Fibroblast of lung (primary cell): ENCODE measurements at regions not wholly inside any gene's neighbourhood (a gene's known extent, or its start where the extent isn't known, plus 50 kb on each side); places are given as distances from the start of the nearest gene placed in this dataset.

Source experiments
- DNase-seq, 2 donors: peaks; one replicate each; pipeline versions ENCODE4 v3.0.0 to v3.0.0-alpha.2; 2010; ENCODE audit warnings: low read depth in 2 of 2
- H2AFZ ChIP-seq: 2 replicates; pipeline ENCODE4 v1.5.1; 2012; ENCODE audit warnings: low read length, control low read depth, inconsistent platforms
- H3K27ac ChIP-seq: 2 replicates; pipeline ENCODE4 v1.5.1; 2011; ENCODE audit warnings: low read length, control low read depth; ENCODE audit not compliant: insufficient read depth
- H3K27me3 ChIP-seq: 2 replicates; pipeline ENCODE4 v1.5.1; 2011; ENCODE audit warnings: mild to moderate bottlenecking, low read length; ENCODE audit not compliant: control insufficient read depth, insufficient read depth
- H3K36me3 ChIP-seq: 2 replicates; pipeline ENCODE4 v1.5.1; 2011; ENCODE audit warnings: low read length; ENCODE audit not compliant: control insufficient read depth, insufficient read depth
- H3K4me1 ChIP-seq: 2 replicates; pipeline ENCODE4 v1.5.1; 2011; ENCODE audit warnings: low read length; ENCODE audit not compliant: control insufficient read depth, insufficient read depth; ENCODE audit errors: extremely low read depth
- H3K4me2 ChIP-seq: 2 replicates; pipeline ENCODE4 v1.5.1; 2011; ENCODE audit warnings: low read length, control low read depth; ENCODE audit not compliant: insufficient read depth; ENCODE audit errors: extremely low read depth
- H3K4me3 ChIP-seq, 4 experiments: fragments of 200-600 bp in 1 of 4; sonication (generic) in 1 of 4; replicated peaks in 1 of 4; 2 replicates each; pipeline ENCODE4 v1.5.1; 2011 to 2016; ENCODE audit warnings: low read length in 4 of 4, low read depth in 3 of 4, mild to moderate bottlenecking in 3 of 4, control low read depth in 2 of 4, inconsistent platforms in 1 of 4, mixed read lengths in 1 of 4; ENCODE audit not compliant: insufficient read depth in 1 of 4; ENCODE audit errors: control extremely low read depth in 1 of 4
- H3K79me2 ChIP-seq: 2 replicates; pipeline ENCODE4 v1.5.1; 2012; ENCODE audit warnings: mild to moderate bottlenecking, low read length, inconsistent platforms; ENCODE audit not compliant: control insufficient read depth, insufficient read depth
- H3K9ac ChIP-seq: 2 replicates; pipeline ENCODE4 v1.5.1; 2011; ENCODE audit warnings: mild to moderate bottlenecking, low read length, control low read depth; ENCODE audit not compliant: insufficient read depth
- H3K9me3 ChIP-seq: 2 replicates; pipeline ENCODE4 v1.5.1; 2012; ENCODE audit warnings: low read depth, low read length; ENCODE audit not compliant: control insufficient read depth, insufficient read depth
- H4K20me1 ChIP-seq: 2 replicates; pipeline ENCODE4 v1.5.1; 2011; ENCODE audit warnings: low read length; ENCODE audit not compliant: control insufficient read depth, insufficient read depth; ENCODE audit errors: extremely low read depth
- EZH2 ChIP-seq: IDR thresholded peaks from 2 replicates; pipeline ENCODE4 v1.5.1; 2012; ENCODE audit warnings: low read length, control low read depth, mild to moderate bottlenecking; ENCODE audit errors: missing control alignments
- TF ChIP-seq, protein P1 (sequence below), 2 donors: IDR thresholded peaks in 1 of 2; conservative IDR thresholded peaks in 1 of 2; 1 replicate in 1 of 2; 2 replicates in 1 of 2; pipeline ENCODE4 v1.5.1; 2011 to 2012; ENCODE audit warnings: low read length in 2 of 2, control low read depth in 1 of 2, inconsistent platforms in 1 of 2, low read depth in 1 of 2, mild to moderate bottlenecking in 1 of 2

DNA sequence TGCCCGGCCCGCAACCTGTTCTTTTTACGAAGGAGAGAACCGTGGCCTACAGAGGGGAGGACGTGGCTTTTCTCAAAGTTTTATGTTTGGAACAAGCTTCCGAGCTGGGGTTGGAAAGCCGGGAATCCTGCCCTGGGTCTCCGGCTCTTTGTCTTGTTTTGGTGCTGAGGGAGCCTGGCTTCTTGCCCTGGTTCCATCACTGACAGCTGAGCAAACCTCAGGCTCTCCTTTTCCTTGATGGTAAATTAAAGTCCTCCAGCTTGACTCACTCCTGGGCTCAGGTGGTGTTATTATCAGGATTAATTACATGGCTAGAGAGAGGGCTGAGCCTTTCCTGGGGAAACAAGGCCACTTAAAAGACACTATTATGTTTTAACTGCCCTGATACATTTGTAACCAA, 289.5 kb upstream of the RGMA start:
- H3K9me3 ChIP-seq, result no peaks in the 10 kb centered on the region
- H4K20me1 ChIP-seq, result no peaks in the 10 kb centered on the region
- H3K9ac ChIP-seq, result no peak overlapping the region
- no peaks in the 10 kb centered on the region for H3K36me3 ChIP-seq
- no peaks in the 10 kb centered on the region for H3K79me2 ChIP-seq
- no peak for DNase-seq
- no peak overlapping the region for H3K27ac ChIP-seq
- no peak overlapping the region for H3K4me2 ChIP-seq
- no peak overlapping the region for H2AFZ ChIP-seq
- no peaks in the 10 kb centered on the region for H3K27me3 ChIP-seq
- H3K4me3 ChIP-seq, result no peak overlapping the region
- no peak for TF ChIP-seq EZH2
- TF ChIP-seq, protein P1, sequence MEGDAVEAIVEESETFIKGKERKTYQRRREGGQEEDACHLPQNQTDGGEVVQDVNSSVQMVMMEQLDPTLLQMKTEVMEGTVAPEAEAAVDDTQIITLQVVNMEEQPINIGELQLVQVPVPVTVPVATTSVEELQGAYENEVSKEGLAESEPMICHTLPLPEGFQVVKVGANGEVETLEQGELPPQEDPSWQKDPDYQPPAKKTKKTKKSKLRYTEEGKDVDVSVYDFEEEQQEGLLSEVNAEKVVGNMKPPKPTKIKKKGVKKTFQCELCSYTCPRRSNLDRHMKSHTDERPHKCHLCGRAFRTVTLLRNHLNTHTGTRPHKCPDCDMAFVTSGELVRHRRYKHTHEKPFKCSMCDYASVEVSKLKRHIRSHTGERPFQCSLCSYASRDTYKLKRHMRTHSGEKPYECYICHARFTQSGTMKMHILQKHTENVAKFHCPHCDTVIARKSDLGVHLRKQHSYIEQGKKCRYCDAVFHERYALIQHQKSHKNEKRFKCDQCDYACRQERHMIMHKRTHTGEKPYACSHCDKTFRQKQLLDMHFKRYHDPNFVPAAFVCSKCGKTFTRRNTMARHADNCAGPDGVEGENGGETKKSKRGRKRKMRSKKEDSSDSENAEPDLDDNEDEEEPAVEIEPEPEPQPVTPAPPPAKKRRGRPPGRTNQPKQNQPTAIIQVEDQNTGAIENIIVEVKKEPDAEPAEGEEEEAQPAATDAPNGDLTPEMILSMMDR (conservative IDR thresholded peaks at IDR 0.05 in 1 of 2, IDR thresholded peaks at IDR 0.05 in 1 of 2; ENCODE audit: low read depth in 1 of 2, low read length in 2 of 2), result no peak
- H3K4me1 ChIP-seq, result no peaks in the 10 kb centered on the region

DNA sequence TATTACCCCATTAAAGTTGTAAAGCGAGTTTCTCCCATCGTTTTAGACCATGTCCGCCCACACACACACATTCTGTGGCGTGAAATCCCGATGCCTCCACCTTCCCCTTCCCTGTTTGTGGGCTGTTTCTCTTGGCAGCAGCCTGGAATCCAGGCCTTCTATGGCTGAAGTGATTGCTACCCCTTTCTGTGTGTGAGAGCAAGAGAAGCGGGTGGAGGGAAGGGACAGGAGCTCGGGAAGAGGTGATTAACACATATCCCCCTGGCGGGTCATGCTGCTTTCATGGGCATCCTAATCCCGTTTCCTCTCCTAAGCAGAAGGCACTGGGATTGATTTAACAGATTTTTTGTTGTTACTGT, 283.8 kb upstream of the RGMA start:
- Histone ChIP-seq H3K9me3 (no peaks in the 10 kb centered on the region), H3K27ac (no peak overlapping the region), H4K20me1 (no peaks in the 10 kb centered on the region), H3K4me1 (no peaks in the 10 kb centered on the region), H3K36me3 (no peaks in the 10 kb centered on the region), H3K79me2 (no peaks in the 10 kb centered on the region), H3K4me3 (no peak overlapping the region), H2AFZ (no peak overlapping the region), H3K4me2 (no peak overlapping the region), H3K9ac (no peak overlapping the region), H3K27me3 (no peaks in the 10 kb centered on the region)
- TF ChIP-seq, protein P1 (conservative IDR thresholded peaks at IDR 0.05 in 1 of 2, IDR thresholded peaks at IDR 0.05 in 1 of 2; ENCODE audit: low read depth in 1 of 2, low read length in 2 of 2), result no peak
- no peak for TF ChIP-seq EZH2
- DNase-seq, result peak in 1 of 2 donors; percentile 1

DNA sequence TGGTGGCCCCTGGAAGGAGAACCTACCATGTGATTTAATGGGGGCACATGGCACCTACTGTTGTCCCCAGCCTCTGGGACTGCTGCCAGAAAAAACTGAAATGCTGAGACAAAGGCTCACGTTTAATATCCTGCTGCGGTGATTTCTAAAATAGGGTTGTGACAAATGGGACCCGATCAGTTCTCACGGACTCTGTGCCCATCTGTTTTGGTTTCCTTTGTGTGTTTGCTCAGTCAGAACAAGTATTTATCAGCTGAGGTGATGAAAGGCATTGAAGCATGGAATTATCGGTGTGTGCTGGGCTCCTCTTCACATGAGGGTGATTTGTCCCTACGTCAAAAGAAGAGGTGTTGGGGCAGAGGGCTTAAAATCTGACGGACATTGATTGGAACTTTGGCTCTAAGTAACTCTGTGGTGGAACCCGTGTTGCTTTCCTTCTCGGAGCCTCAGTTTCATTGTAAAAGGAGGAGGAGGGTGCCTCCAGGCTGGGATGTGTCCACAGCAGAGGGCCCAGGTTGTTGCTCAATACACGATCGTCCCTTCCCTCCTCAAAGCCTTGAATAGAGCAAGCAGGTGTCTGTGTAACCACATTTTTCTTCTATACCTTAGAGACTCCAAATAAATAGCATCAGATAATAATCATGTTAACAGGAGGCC, 283.3 kb upstream of the RGMA start:
- no peak overlapping the region for H2AFZ ChIP-seq
- no peaks in the 10 kb centered on the region for H4K20me1 ChIP-seq
- H3K36me3 ChIP-seq, result no peaks in the 10 kb centered on the region
- H3K4me1 ChIP-seq, result no peaks in the 10 kb centered on the region
- H3K9ac ChIP-seq, result no peak overlapping the region
- no peaks in the 10 kb centered on the region for H3K27me3 ChIP-seq
- no peak for DNase-seq
- TF ChIP-seq, protein P1 (conservative IDR thresholded peaks at IDR 0.05 in 1 of 2, IDR thresholded peaks at IDR 0.05 in 1 of 2; ENCODE audit: low read depth in 1 of 2, low read length in 2 of 2), result no peak
- no peak for TF ChIP-seq EZH2
- H3K79me2 ChIP-seq, result no peaks in the 10 kb centered on the region
- no peak overlapping the region for H3K4me2 ChIP-seq
- H3K9me3 ChIP-seq, result no peaks in the 10 kb centered on the region
- no peak overlapping the region for H3K27ac ChIP-seq
- H3K4me3 ChIP-seq, result no peak overlapping the region
